HL-60 (cell line): ENCODE measurements at regions not wholly inside any gene's neighbourhood (a gene's known extent, or its start where the extent isn't known, plus 50 kb on each side); places are given as distances from the start of the nearest gene placed in this dataset.

Experiments
- SPI1 ChIP-seq: IDR thresholded peaks from 2 replicates; pipeline ENCODE4 v1.6.1; 2012; ENCODE audit warnings: low read depth, mild to moderate bottlenecking, borderline replicate concordance
- TF ChIP-seq, protein P1 (sequence below): IDR thresholded peaks from one replicate; pipeline ENCODE4 v1.5.1; 2011; ENCODE audit warnings: low read length, control low read depth, inconsistent platforms; ENCODE audit not compliant: insufficient read depth

DNA sequence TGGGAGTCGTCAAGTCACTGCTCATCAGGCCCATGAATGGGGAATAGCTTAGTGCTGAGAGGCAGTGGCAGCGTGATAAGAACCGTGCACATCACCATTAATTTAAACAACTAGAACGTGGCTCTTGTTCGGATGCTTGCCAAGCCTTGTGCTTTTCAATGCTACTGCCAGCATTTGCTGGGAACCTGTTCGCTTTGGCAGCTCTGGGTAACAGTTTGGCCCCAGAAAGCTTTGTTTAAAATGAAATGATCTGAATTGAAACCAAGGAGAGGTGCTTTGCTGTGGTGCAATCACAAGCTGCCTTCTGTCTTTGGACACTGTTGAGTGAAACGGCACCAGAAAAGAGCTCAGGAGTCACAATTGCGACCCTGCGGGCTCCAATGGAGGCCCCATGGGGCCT lies 53.5 kb upstream of the OLFM4 start:
- TF ChIP-seq, protein P1, sequence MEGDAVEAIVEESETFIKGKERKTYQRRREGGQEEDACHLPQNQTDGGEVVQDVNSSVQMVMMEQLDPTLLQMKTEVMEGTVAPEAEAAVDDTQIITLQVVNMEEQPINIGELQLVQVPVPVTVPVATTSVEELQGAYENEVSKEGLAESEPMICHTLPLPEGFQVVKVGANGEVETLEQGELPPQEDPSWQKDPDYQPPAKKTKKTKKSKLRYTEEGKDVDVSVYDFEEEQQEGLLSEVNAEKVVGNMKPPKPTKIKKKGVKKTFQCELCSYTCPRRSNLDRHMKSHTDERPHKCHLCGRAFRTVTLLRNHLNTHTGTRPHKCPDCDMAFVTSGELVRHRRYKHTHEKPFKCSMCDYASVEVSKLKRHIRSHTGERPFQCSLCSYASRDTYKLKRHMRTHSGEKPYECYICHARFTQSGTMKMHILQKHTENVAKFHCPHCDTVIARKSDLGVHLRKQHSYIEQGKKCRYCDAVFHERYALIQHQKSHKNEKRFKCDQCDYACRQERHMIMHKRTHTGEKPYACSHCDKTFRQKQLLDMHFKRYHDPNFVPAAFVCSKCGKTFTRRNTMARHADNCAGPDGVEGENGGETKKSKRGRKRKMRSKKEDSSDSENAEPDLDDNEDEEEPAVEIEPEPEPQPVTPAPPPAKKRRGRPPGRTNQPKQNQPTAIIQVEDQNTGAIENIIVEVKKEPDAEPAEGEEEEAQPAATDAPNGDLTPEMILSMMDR: no peak
- no peak for TF ChIP-seq SPI1
